AG04449 (cell line): ENCODE measurements at regions not wholly inside any gene's neighbourhood (a gene's known extent, or its start where the extent isn't known, plus 50 kb on each side); places are given as distances from the start of the nearest gene placed in this dataset.

Source experiments
- CTCF ChIA-PET: fragments of 350-600 bp; formaldehyde crosslinking; extraction: SDS; loops from one replicate; lab custom pipeline; 2021; ENCODE audit warnings: antibody characterized with exemption; lab: Yijun Ruan, JAX
- POLR2A ChIA-PET: fragments of 400-600, 350-600 bp; formaldehyde crosslinking; extraction: SDS; loops from one replicate; lab custom pipeline; 2020; ENCODE audit warnings: antibody characterized with exemption, inconsistent platforms; lab: Yijun Ruan, JAX
- DNase-seq: peaks from one replicate; pipeline ENCODE4 v3.0.0-alpha.2; 2010; ENCODE audit warnings: low read depth, low spot score
- H3K4me3 ChIP-seq: 2 replicates; pipeline ENCODE4 v1.5.1; 2011; ENCODE audit warnings: low read depth, mild to moderate bottlenecking, control low read depth, low read length
- CTCF ChIP-seq: IDR thresholded peaks from one replicate; pipeline ENCODE4 v1.5.1; 2011; ENCODE audit warnings: mild to moderate bottlenecking, moderate library complexity, low read length, control low read depth, inconsistent platforms; ENCODE audit not compliant: insufficient read depth; ENCODE audit errors: missing control alignments

DNA sequence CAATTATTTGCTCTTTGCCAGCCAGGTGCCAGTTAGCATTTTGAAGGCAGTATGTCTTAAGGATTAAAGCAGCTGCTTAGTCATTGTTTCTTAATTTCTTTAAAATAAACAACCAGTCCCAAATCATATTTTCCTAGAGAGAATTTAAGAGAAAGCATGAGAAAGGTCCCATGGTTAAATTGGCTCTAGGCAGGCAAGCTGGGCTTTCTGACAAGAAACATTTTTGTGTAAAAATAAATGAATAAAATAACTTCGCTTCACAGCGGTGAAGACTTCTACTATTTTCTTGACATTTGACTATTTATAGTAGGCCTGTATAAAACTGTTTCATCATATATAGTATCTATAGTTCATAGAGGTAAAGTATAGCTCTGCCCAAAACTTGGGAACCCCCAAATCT is 617.7 kb upstream of the C9orf72 start:
- ChIA-PET POLR2A (no interaction called here), CTCF (no interaction called here)
- no peak for DNase-seq
- no peak overlapping the region for H3K4me3 ChIP-seq
- no peak for TF ChIP-seq CTCF

DNA sequence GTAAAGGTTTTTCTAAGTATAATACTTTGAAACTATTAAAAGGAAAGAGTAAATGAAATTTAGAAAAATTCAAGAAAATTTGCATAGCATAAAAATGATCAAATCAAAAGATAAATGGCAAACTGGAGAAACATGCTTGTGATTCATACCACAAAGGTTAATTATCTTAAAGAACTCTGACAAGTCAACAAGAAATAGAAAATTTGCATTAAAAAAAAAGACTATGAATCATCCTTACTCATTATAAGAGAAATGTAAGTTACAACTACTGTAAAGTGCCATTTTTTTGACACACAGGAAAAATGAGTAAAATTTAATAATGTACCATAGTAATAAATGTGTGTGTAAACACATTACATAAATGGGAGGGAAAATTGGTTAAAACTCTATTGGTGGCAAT is 624.4 kb upstream of the C9orf72 start:
- CTCF ChIA-PET: no interaction called here
- POLR2A ChIA-PET: no interaction called here
- H3K4me3 ChIP-seq: no peak overlapping the region
- no peak for DNase-seq
- no peak for TF ChIP-seq CTCF

- TF ChIP-seq CTCF: no peak
- CTCF ChIA-PET: no interaction called here
Observed at GRCh38 chr9:28203036-28203435, 629.8 kb upstream of the C9orf72 start.

DNA sequence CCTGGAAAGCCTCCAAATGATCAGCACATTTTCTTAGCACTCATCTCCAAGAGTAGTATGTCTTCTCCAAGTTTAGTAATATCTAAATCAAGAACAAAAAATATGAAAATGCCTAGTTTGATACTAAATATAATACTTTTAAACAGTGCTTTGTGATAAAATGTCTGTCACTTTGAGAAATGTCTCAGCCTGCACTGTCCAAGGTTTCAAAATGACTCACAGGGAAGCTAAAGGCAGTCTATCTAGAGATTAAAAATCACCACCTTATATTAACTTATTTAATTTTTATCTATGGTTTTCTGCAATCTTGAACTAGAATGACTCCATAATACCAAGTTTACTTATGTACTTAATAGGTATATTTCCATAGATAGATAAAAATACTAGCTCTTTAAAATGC is 633.0 kb upstream of the C9orf72 start:
- TF ChIP-seq CTCF: no peak
- no peak for DNase-seq
- no peak overlapping the region for H3K4me3 ChIP-seq

More at GRCh38 chr9:28203036-28203435, 629.8 kb upstream of the C9orf72 start:
- DNase-seq: no peak
- H3K4me3 ChIP-seq: no peak overlapping the region
- POLR2A ChIA-PET: no interaction called here

GRCh38 chr9:28207657-28208056 is 634.4 kb upstream of the C9orf72 start:
- CTCF ChIA-PET: no interaction called here
- no peak for DNase-seq
- POLR2A ChIA-PET: no interaction called here
- no peak overlapping the region for H3K4me3 ChIP-seq
- no peak for TF ChIP-seq CTCF

More for the DNA sequence above, 633.0 kb upstream of the C9orf72 start:
- ChIA-PET POLR2A (no interaction called here), CTCF (no interaction called here)

DNA sequence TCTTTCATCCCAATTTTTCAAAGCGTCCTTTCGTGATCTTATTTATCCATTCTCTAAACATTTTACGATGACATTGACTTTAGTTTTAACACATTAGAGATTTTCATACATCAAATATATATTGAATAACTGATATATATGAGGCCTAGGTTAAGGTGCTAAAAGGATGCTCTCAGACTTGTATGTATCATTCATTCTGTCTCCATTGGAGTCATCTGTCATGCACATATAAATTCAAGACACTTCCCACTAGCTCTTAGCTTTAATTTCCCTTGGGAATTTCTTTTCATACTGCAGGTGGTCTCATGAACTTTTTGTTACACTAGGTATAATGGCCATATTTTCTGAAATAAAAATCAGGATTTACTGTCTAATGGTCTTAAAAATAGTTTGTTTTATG is 635.8 kb upstream of the C9orf72 start:
- ChIA-PET POLR2A (no interaction called here), CTCF (no interaction called here)
- no peak overlapping the region for H3K4me3 ChIP-seq
- DNase-seq: no peak
- TF ChIP-seq CTCF: no peak

DNA sequence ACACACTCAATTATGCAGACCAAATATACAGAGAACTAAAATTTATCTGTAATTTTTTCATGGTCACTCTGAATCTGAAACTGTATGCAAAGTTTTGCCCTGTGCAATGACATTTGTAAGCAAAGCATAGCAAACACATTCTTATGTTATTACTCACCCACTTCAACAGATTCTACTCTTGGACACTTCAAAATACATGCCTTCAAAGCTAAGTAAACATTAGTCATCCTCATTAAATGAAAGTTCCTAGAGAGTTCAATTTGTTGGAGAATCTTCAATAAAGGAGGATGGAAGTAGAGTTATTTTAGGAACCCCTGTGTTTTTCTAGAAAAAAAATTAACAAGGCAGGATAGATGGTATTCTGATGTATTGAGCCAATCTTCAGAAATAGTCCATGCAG is 639.7 kb upstream of the C9orf72 start:
- ChIA-PET CTCF (no interaction called here), POLR2A (no interaction called here)
- peak; percentile 4 for DNase-seq

More for the DNA sequence above, 639.7 kb upstream of the C9orf72 start:
- no peak for TF ChIP-seq CTCF
- no peak overlapping the region for H3K4me3 ChIP-seq
